Activated T-helper 2 cell treated with anti-CD3 and anti-CD28 coated beads, Interferon-gamma antibody, Interleukin-2, Interleukin-4, amounts not matched to agents 10 μg/mL and 5 μg/mL and 100 μg/mL, durations not matched to agents 14 hours and 24 hours and 36 hours (primary cell): ENCODE measurements at regions not wholly inside any gene's neighbourhood (a gene's known extent, or its start where the extent isn't known, plus 50 kb on each side); places are given as distances from the start of the nearest gene placed in this dataset.

Experiments
- DNase-seq: peaks from one replicate; pipeline ENCODE4 v3.0.0; 2021; ENCODE audit warnings: low spot score
- H3K27ac Mint-ChIP-seq: one replicate; pipeline ENCODE4 v1.8.0; 2021; ENCODE audit warnings: mixed read lengths
- H3K27me3 Mint-ChIP-seq: one replicate; pipeline ENCODE4 v1.8.0; 2021; ENCODE audit warnings: low read depth, mixed read lengths
- H3K36me3 Mint-ChIP-seq: one replicate; pipeline ENCODE4 v1.8.0; 2021; ENCODE audit warnings: low read depth, mixed read lengths
- H3K4me1 Mint-ChIP-seq: one replicate; pipeline ENCODE4 v1.8.0; 2021; ENCODE audit warnings: low read depth, mixed read lengths
- H3K4me3 Mint-ChIP-seq: one replicate; pipeline ENCODE4 v1.8.0; 2021; ENCODE audit warnings: low read depth, mild to moderate bottlenecking, moderate library complexity, mixed read lengths
- H3K9me3 Mint-ChIP-seq: one replicate; pipeline ENCODE4 v1.8.0; 2021; ENCODE audit warnings: mixed read lengths
- intact Hi-C: fragments of 100-400 bp; cut with micrococcal nuclease; formaldehyde crosslinking; loops from one replicate; pipeline ENCODE4 v1.15.1; 2023

DNA sequence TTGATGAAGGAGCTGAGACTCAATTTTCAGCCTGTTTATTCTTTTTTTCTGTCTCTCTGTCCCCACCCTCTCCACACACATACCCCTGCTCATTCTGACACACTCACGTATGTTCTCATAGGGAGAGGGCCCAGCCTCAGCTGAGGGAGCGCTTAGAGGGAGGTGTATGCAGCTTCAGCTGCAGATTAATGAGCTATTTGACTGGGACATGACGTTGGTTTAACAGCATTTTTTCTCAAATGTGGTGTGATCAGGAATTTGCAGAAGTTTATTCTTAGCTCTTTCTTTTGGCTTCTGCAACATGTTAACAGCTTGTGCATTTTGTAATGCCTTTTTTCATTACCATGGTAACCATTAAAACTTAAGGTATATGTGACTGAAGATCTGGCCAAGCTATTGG lies 1547.1 kb upstream of the PIK3C3 start:
- Mint-ChIP-seq H3K4me3 (no peak overlapping the region), H3K4me1 (no peaks in the 10 kb centered on the region), H3K9me3 (peaks cover 27% of the 10 kb centered on the region), H3K27me3 (no peaks in the 10 kb centered on the region), H3K36me3 (no peaks in the 10 kb centered on the region), H3K27ac (no peak overlapping the region)
- intact Hi-C loops = no loop called here
- DNase-seq = no peak

DNA sequence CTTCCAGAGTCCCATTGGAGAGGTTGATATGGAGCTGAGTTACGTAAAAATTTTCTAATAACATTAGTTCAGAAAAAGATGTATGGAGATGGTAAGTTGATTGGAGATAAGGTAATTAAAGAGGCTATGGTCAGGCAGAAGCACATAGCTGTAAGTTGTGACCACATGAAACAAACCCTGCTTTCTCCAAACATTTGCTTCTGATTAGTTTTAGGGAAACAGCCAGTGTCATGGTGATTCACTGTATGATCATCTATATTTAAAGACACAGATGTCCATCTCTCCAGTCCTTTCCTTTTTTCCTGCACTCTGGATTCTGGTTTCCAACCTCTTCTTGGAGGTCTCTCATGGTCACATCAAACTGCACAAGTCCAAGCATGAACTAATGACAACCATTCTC lies 1550.8 kb upstream of the PIK3C3 start:
- Mint-ChIP-seq H3K27ac (no peak overlapping the region), H3K4me3 (no peak overlapping the region), H3K4me1 (no peaks in the 10 kb centered on the region), H3K9me3 (peaks cover 19% of the 10 kb centered on the region), H3K36me3 (no peaks in the 10 kb centered on the region), H3K27me3 (no peaks in the 10 kb centered on the region)
- no peak for DNase-seq
- intact Hi-C loops = no loop called here

DNA sequence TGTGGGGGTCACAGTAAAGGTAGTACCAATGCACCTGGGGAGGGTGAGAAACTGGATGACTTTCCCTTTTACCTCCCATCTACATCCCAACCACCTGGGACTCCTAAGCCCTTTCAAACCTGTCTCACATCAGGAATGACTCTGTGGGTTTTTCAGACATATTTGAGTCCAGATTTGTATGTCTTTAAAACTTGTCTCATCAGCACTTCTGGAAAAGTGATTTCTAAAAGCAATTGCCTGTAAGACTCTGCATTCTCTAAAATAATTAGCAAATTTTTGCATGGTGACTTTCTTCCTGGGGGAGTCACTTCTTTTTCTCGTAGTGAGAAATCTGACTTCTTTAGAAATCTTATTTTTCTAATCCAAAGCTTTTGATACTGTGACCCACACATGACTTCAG lies 1553.0 kb upstream of the PIK3C3 start:
- Mint-ChIP-seq H3K36me3 (no peaks in the 10 kb centered on the region), H3K27ac (no peak overlapping the region), H3K27me3 (no peaks in the 10 kb centered on the region), H3K9me3 (peaks cover 23% of the 10 kb centered on the region), H3K4me3 (no peak overlapping the region), H3K4me1 (no peaks in the 10 kb centered on the region)
- DNase-seq = no peak
- intact Hi-C loops = no loop called here

DNA sequence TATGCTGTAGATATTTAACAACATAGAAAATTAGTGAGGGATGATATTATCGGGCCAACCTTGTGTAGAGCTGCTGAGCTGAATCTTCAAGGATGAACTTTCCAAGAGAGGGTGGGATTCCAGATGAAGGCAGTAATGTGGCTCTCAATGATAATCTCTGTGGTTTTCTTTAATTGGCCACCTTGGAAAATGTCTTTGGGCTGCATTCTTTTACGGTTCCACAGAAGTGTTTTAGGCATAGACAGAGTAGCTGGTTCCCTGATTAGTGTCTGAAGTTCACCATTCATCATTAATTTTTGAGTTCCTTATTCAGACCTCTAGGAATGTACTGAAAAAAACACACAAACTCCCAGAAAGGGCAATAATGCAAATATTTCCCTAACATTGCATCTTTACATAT lies 1566.9 kb upstream of the PIK3C3 start:
- H3K4me1 Mint-ChIP-seq = no peaks in the 10 kb centered on the region
- H3K9me3 Mint-ChIP-seq = peaks cover 38% of the 10 kb centered on the region
- no peaks in the 10 kb centered on the region for H3K27me3 Mint-ChIP-seq
- no peak overlapping the region for H3K27ac Mint-ChIP-seq
- H3K4me3 Mint-ChIP-seq = no peak overlapping the region
- no peaks in the 10 kb centered on the region for H3K36me3 Mint-ChIP-seq
- no peak for DNase-seq
- intact Hi-C loops = no loop called here

DNA sequence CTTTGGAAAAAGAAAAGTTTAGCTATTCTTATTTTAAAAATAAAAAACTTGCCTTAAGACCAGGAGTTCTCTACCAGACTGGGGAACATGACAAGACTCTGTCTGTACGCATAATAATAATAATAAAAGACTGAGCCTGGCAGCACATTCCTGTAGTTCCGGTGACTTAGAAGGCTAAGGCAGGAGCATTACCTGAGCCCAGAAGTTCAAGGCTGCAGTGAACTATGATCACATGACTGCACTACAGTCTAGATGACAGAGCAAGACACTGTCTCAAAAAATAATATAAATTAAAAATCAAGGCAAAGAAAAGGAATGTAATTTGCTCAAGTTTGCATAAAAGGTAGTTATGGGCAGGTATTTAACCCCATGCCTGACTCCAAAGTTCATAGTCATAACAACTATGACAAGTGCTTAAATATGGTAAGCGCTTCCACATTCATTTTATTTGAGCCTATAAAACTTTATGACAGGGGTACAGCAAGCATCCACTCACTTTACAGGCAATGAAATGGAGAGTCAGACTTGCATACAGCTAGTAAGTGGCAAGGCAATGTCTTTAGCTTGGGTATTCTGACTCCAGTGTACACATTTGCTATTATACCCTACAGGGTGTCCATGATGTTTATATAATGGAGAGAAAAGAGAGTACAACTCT lies 1567.8 kb upstream of the PIK3C3 start:
- no peaks in the 10 kb centered on the region for H3K36me3 Mint-ChIP-seq
- intact Hi-C loops = no loop called here
- H3K4me1 Mint-ChIP-seq = no peaks in the 10 kb centered on the region
- no peaks in the 10 kb centered on the region for H3K27me3 Mint-ChIP-seq
- no peak overlapping the region for H3K4me3 Mint-ChIP-seq
- peaks cover 33% of the 10 kb centered on the region for H3K9me3 Mint-ChIP-seq
- H3K27ac Mint-ChIP-seq = no peak overlapping the region
- DNase-seq = no peak

DNA sequence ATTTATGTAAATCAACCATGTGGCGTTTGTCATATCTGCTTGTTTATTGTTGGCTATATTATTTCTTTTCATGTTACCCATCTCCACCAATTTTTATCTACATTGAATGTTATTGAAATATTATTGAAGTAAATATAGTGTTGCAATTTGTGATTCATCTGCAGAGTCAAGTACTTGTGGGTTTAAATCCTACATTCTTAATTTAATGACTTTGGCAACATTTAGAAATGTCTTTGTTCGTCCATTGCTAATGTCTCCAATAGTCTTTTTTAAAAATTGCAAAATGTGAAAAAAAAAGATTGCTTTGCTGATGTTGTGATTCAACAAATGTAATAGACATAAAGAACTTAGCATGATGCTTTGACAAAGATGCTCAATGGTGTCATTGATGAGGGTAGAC lies 1572.8 kb upstream of the PIK3C3 start:
- Mint-ChIP-seq H3K4me1 (no peaks in the 10 kb centered on the region), H3K36me3 (no peaks in the 10 kb centered on the region), H3K27ac (no peak overlapping the region), H3K9me3 (peaks cover 14% of the 10 kb centered on the region), H3K4me3 (no peak overlapping the region), H3K27me3 (no peaks in the 10 kb centered on the region)
- no peak for DNase-seq
- intact Hi-C loops = no loop called here

DNA sequence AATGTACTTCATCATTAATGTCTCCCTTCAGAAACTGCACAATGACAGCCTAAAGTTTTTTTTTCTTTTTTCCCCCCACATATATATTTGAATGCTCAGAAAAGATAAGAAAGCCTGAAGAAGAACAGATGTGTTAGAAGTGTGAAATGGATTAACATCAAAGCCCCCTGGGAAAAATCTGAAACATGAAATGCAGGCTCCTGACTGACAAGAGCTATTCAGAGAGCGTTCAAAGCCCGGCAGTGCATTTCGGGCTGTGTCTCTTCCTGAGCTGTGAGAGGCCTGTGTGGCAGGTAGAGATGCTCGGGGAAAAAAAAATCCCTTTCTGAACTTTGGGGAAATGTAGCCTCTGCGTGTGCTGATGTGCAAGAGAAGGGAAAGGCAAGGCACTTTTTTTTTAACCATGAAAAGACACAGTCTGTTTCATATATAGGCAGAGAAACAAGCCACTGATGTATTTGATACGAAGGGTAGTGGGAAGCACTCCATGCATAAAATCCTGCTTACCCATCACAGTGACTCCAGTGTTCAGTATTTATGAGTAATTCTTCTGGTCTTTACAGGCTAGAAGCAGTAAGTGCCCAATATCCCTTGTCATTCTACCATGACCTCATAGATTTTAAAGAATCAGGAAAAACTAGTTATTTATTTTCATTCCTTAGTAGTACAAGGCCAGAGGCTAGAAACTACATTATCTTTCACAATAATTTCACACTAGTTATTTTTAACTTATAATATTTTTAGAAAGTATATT lies 1574.2 kb upstream of the PIK3C3 start:
- Mint-ChIP-seq H3K4me3 (no peak overlapping the region), H3K4me1 (no peaks in the 10 kb centered on the region), H3K36me3 (no peaks in the 10 kb centered on the region), H3K9me3 (peaks cover 18% of the 10 kb centered on the region), H3K27ac (no peak overlapping the region), H3K27me3 (no peaks in the 10 kb centered on the region)
- intact Hi-C loops = no loop called here
- DNase-seq = no peak

DNA sequence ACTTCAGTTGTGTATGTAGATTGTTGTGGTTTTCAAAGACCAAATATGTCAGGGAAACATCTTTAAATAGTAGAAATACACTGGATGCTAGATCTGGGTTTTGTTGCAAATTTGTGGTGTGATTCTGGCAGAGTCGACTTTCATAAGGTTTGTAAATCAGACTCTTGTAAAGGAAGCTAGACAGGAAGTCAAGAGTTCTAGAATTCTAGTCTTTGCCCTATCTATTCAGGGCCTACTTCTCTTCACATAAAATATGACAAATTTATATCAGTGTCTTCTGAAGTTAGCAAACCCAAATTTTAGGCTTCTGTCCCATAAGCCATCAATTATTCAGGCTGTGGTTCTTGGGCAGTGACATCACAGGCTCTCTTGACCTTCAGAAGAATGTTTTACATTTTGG lies 1579.2 kb upstream of the PIK3C3 start:
- no peak overlapping the region for H3K4me3 Mint-ChIP-seq
- no peaks in the 10 kb centered on the region for H3K36me3 Mint-ChIP-seq
- intact Hi-C loops = no loop called here
- no peaks in the 10 kb centered on the region for H3K4me1 Mint-ChIP-seq
- peaks cover 21% of the 10 kb centered on the region for H3K9me3 Mint-ChIP-seq
- no peak overlapping the region for H3K27ac Mint-ChIP-seq
- DNase-seq = no peak
- no peaks in the 10 kb centered on the region for H3K27me3 Mint-ChIP-seq

DNA sequence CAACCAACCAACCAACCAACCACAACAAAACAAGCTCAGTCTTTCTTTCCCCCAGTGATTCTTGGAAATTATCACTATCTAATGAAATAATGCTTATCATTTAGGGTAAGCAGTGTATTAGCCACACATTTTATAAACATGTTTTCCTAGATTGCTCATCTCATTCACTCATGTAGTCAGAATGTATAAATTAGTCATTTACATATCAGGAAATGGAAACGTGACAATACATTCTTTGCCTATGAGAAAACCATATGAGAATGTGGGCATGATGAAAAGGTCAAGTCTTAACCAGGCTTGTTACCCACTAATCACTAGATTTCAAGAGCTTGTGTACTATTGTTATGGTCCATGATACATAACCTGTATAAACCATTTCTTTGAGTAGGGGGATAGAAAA lies 1583.4 kb upstream of the PIK3C3 start:
- Mint-ChIP-seq H3K9me3 (peaks cover 32% of the 10 kb centered on the region), H3K4me1 (no peaks in the 10 kb centered on the region), H3K27ac (no peak overlapping the region), H3K36me3 (no peaks in the 10 kb centered on the region), H3K27me3 (no peaks in the 10 kb centered on the region), H3K4me3 (no peak overlapping the region)
- DNase-seq = no peak
- intact Hi-C loops = no loop called here

DNA sequence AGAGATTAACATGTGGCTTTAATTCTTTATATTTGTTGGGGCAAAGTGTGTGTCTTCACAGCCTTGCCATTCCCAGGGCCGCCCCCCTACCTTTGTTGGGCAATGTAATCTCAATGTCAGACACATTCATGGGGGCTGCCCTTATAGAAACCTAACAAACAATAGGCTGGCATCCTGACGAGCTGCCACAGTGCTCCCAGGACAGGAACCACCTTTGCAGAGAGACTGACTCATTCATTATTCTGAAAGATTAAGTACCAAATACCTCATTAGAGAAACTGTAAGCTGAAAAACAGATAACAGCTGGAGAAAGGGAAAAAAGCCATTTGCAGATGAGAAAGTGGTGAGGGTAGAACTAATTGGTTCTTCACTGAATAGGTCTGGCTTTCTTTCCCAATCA lies 1587.5 kb upstream of the PIK3C3 start:
- Mint-ChIP-seq H3K9me3 (peaks cover 38% of the 10 kb centered on the region), H3K4me1 (no peaks in the 10 kb centered on the region), H3K27me3 (no peaks in the 10 kb centered on the region), H3K27ac (no peak overlapping the region), H3K36me3 (no peaks in the 10 kb centered on the region), H3K4me3 (no peak overlapping the region)
- DNase-seq = no peak
- intact Hi-C loops = no loop called here

DNA sequence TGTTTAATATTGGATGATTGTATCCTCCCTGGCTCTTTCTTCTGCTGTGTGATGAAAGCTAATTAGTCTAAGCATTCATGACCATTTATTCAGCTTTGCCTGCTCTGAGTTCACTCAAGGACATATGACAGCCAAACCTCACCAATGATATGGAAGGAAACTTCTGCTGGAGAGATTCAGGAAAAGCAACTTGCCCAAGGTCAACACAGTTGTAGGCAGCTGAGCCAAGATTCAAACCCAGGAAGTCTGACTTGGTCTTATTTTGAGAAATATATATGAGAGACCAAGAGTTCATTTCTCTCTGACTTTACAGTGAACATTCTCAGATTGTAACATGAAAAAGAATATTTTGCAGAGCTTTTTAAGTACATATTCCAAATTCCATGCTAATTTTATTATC lies 1588.5 kb upstream of the PIK3C3 start:
- intact Hi-C loops = no loop called here
- Mint-ChIP-seq H3K9me3 (peaks cover 31% of the 10 kb centered on the region), H3K4me1 (no peaks in the 10 kb centered on the region), H3K36me3 (no peaks in the 10 kb centered on the region), H3K27ac (no peak overlapping the region), H3K27me3 (no peaks in the 10 kb centered on the region), H3K4me3 (no peak overlapping the region)
- DNase-seq = no peak

DNA sequence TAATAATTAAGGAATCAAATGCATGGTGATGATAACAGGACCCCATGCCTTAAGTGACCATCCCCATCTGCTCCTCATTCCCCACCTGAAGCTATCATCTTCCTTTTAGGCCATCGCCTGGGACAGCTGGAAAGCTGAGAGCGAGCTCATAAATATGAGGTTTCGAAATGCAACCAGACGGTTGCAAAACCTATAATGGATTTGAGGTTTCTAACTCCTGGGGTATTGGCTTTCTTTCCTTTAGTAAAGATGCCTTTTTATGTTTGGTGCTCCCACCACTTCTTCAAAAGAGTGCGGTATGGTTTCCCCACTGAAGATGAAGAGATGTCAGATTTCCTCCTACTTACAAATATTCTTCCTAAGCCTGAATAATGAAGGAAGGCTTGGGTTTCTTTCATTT lies 1589.5 kb upstream of the PIK3C3 start:
- Mint-ChIP-seq H3K36me3 (no peaks in the 10 kb centered on the region), H3K4me3 (no peak overlapping the region), H3K27ac (no peak overlapping the region), H3K27me3 (no peaks in the 10 kb centered on the region), H3K9me3 (peaks cover 28% of the 10 kb centered on the region), H3K4me1 (no peaks in the 10 kb centered on the region)
- intact Hi-C loops = no loop called here
- no peak for DNase-seq

DNA sequence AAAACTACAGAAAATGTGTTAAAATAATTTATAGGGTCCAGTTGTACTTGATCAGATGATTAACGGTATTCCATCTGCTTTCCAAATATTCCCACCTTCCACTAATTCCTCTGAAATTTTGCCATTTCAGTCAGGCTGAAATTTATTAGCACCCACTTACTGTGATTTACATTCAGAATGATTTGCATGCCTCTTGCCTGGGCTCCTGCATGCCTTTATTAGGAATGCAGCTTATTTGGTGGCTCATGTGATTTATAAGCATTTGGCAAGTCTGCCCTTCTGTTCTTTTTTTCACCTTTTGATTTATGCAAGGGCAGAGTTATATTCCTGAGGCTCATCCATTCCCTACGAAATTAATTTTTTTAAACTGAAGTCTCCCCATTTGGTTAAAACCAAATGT lies 1594.5 kb upstream of the PIK3C3 start:
- peaks cover 24% of the 10 kb centered on the region for H3K9me3 Mint-ChIP-seq
- H3K27ac Mint-ChIP-seq = no peak overlapping the region
- no peaks in the 10 kb centered on the region for H3K27me3 Mint-ChIP-seq
- intact Hi-C loops = no loop called here
- H3K4me1 Mint-ChIP-seq = no peaks in the 10 kb centered on the region
- DNase-seq = no peak
- no peak overlapping the region for H3K4me3 Mint-ChIP-seq
- H3K36me3 Mint-ChIP-seq = no peaks in the 10 kb centered on the region
